ENCODE measurements at regions not wholly inside any gene's neighbourhood (a gene's known extent, or its start where the extent isn't known, plus 50 kb on each side); places are given as distances from the start of the nearest gene placed in this dataset.

DNA sequence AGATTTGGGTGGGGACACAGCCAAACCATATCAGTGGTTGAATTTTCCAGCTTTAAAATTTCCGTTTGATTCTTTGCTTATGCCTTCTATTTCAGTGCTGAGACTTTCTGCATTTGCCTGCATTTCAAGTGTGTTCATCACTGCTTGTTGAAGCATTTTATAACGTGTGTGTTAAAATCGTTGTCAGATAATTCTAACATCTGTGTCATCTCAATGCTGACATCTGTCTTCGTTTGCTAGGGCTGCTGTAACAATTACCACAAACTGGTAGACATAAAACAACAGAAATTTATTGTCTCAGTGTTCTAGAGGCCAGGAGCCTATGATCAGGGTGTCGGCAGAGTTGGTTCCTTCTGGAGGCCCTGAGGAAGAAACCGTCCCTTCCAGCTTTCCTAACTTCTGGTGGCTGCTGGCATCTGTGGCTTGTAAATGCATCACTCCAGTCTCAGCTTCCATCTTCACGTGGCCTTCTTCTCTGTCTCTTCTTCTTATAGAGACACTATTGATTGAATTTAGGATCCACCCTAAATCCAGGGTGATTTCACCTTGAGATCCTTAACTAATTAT is 71.1 kb upstream of the SDK1 start:
- H3K9me2 ChIP-seq (replicated peaks; ENCODE audit: insufficient read depth, low read length) = no peaks in the 10 kb centered on the region
- H4K20me1 ChIP-seq (ENCODE audit: insufficient read depth, low read length) = no peaks in the 10 kb centered on the region
- no peak for DNase-seq
- no peak overlapping the region for H3K4me3 ChIP-seq (ENCODE audit: low read length)
- no peaks in the 10 kb centered on the region for H3K79me2 ChIP-seq (ENCODE audit: low read length)
- no peaks in the 10 kb centered on the region for H3K9me3 ChIP-seq (replicated peaks; ENCODE audit: insufficient read depth, low read length)
- H3K4me2 ChIP-seq (ENCODE audit: low read depth, low read length) = no peak overlapping the region
- no peak overlapping the region for H3K9ac ChIP-seq (ENCODE audit: low read length)
- H3K27me3 ChIP-seq (replicated peaks; ENCODE audit: insufficient read depth, low read length) = no peaks in the 10 kb centered on the region
- no peaks in the 10 kb centered on the region for H3F3A ChIP-seq (ENCODE audit: insufficient read depth, low read length)
- no peak overlapping the region for H2AFZ ChIP-seq (ENCODE audit: low read length)
- H3K4me1 ChIP-seq (ENCODE audit: low read length) = no peaks in the 10 kb centered on the region
- H3K27ac ChIP-seq (ENCODE audit: low read length) = no peak overlapping the region
- H3K36me3 ChIP-seq (replicated peaks; ENCODE audit: insufficient read depth, low read length) = no peaks in the 10 kb centered on the region
- TF ChIP-seq EZH2 (optimal IDR thresholded peaks at IDR 0.05; ENCODE audit: low read depth, low read length) (no peak), EZH2phosphoT487 (IDR thresholded peaks at IDR 0.05; ENCODE audit: low read length) (no peak)
- TF ChIP-seq, protein P1, sequence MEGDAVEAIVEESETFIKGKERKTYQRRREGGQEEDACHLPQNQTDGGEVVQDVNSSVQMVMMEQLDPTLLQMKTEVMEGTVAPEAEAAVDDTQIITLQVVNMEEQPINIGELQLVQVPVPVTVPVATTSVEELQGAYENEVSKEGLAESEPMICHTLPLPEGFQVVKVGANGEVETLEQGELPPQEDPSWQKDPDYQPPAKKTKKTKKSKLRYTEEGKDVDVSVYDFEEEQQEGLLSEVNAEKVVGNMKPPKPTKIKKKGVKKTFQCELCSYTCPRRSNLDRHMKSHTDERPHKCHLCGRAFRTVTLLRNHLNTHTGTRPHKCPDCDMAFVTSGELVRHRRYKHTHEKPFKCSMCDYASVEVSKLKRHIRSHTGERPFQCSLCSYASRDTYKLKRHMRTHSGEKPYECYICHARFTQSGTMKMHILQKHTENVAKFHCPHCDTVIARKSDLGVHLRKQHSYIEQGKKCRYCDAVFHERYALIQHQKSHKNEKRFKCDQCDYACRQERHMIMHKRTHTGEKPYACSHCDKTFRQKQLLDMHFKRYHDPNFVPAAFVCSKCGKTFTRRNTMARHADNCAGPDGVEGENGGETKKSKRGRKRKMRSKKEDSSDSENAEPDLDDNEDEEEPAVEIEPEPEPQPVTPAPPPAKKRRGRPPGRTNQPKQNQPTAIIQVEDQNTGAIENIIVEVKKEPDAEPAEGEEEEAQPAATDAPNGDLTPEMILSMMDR (IDR thresholded peaks at IDR 0.05; ENCODE audit: low read length) = no peak

DNA sequence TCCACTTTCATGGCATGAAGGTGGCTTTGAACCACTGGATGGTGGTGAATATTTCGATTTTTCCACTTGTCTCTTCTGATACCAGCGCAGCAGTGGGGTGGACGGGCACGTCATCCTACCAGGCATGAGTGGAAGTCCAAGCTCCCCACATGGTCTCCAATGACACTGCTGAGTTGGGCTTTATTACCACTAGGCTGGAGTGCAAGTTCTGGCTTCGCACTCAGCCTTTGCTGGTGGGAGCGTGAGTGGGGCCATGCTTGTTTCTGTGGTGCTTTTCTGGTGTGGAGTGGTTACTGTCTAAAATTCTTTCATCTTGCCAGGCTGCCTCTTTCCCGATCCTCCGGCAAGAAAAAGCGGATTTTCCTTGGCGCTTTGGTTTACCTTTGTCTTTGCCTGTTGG is 70.1 kb upstream of the SDK1 start:
- no peaks in the 10 kb centered on the region for H3F3A ChIP-seq (ENCODE audit: insufficient read depth, low read length)
- H3K79me2 ChIP-seq (ENCODE audit: low read length) = no peaks in the 10 kb centered on the region
- no peak overlapping the region for H3K27ac ChIP-seq (ENCODE audit: low read length)
- H3K9ac ChIP-seq (ENCODE audit: low read length) = no peak overlapping the region
- H3K9me2 ChIP-seq (replicated peaks; ENCODE audit: insufficient read depth, low read length) = no peaks in the 10 kb centered on the region
- no peak overlapping the region for H3K4me2 ChIP-seq (ENCODE audit: low read depth, low read length)
- no peaks in the 10 kb centered on the region for H3K27me3 ChIP-seq (replicated peaks; ENCODE audit: insufficient read depth, low read length)
- H3K4me3 ChIP-seq (ENCODE audit: low read length) = no peak overlapping the region
- DNase-seq = no peak
- TF ChIP-seq EZH2 (optimal IDR thresholded peaks at IDR 0.05; ENCODE audit: low read depth, low read length) = no peak
- H3K9me3 ChIP-seq (replicated peaks; ENCODE audit: insufficient read depth, low read length) = no peaks in the 10 kb centered on the region
- no peaks in the 10 kb centered on the region for H4K20me1 ChIP-seq (ENCODE audit: insufficient read depth, low read length)
- no peaks in the 10 kb centered on the region for H3K36me3 ChIP-seq (replicated peaks; ENCODE audit: insufficient read depth, low read length)
- H2AFZ ChIP-seq (ENCODE audit: low read length) = no peak overlapping the region
- no peaks in the 10 kb centered on the region for H3K4me1 ChIP-seq (ENCODE audit: low read length)

DNA sequence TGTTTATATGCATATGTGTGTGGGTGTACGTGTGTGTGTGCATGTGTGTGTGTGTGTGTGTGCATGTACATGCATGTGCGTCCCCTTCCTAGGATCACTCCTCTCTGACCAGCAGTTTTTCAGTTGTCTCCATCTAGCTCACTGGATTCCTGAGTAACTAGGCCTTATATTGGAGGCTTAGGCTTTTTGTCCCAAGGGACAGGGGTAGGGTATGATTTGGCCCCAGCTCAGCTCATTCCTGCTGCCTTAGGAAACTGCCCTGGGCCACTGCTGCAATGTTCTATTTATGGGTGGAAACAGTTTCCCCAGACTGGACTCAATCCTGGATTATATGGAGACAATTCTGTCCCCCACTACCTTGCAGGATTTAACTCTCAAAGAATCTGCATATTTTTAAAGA is 68.8 kb upstream of the SDK1 start:
- Histone ChIP-seq H3K36me3 (replicated peaks; ENCODE audit: insufficient read depth, low read length) (no peaks in the 10 kb centered on the region), H3K9me2 (replicated peaks; ENCODE audit: insufficient read depth, low read length) (no peaks in the 10 kb centered on the region), H3K4me2 (ENCODE audit: low read depth, low read length) (no peak overlapping the region), H4K20me1 (ENCODE audit: insufficient read depth, low read length) (no peaks in the 10 kb centered on the region), H3K27ac (ENCODE audit: low read length) (no peak overlapping the region), H3K9me3 (replicated peaks; ENCODE audit: insufficient read depth, low read length) (no peaks in the 10 kb centered on the region), H3K79me2 (ENCODE audit: low read length) (no peaks in the 10 kb centered on the region), H3K4me1 (ENCODE audit: low read length) (no peaks in the 10 kb centered on the region), H3K4me3 (ENCODE audit: low read length) (no peak overlapping the region), H3K27me3 (replicated peaks; ENCODE audit: insufficient read depth, low read length) (no peaks in the 10 kb centered on the region), H3F3A (ENCODE audit: insufficient read depth, low read length) (no peaks in the 10 kb centered on the region), H2AFZ (ENCODE audit: low read length) (no peak overlapping the region), H3K9ac (ENCODE audit: low read length) (no peak overlapping the region)
- TF ChIP-seq, protein P1 (IDR thresholded peaks at IDR 0.05; ENCODE audit: low read length) = no peak
- no peak for TF ChIP-seq EZH2phosphoT487 (IDR thresholded peaks at IDR 0.05; ENCODE audit: low read length)
- no peak for TF ChIP-seq EZH2 (optimal IDR thresholded peaks at IDR 0.05; ENCODE audit: low read depth, low read length)
- DNase-seq = no peak

DNA sequence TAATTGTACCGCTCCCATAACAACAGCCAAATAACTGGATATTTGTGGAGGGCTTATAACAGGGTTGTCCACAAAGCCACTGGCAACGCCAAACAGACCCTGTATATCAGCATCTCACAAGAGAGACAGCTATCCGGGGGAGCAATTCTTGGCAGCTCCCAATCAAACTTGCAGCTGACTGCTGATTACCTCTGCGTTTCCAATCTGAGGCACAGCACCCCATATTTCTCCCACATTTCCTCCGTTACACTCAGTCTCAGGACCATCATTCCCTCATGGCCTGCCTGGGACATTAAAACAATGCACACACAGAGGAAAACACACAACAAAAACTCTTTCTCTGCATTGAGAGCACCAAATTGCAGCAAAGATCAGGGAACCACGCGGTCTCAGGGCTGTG is 67.8 kb upstream of the SDK1 start:
- no peak for TF ChIP-seq EZH2phosphoT487 (IDR thresholded peaks at IDR 0.05; ENCODE audit: low read length)
- TF ChIP-seq, protein P1 (IDR thresholded peaks at IDR 0.05; ENCODE audit: low read length) = no peak
- no peak for TF ChIP-seq EZH2 (optimal IDR thresholded peaks at IDR 0.05; ENCODE audit: low read depth, low read length)
- H3K27ac ChIP-seq (ENCODE audit: low read length) = no peak overlapping the region
- H2AFZ ChIP-seq (ENCODE audit: low read length) = no peak overlapping the region

More for the DNA sequence above, 67.8 kb upstream of the SDK1 start:
- Histone ChIP-seq H3K4me2 (ENCODE audit: low read depth, low read length) (no peak overlapping the region), H3K9me2 (replicated peaks; ENCODE audit: insufficient read depth, low read length) (no peaks in the 10 kb centered on the region), H3F3A (ENCODE audit: insufficient read depth, low read length) (no peaks in the 10 kb centered on the region), H3K9ac (ENCODE audit: low read length) (no peak overlapping the region), H3K4me1 (ENCODE audit: low read length) (no peaks in the 10 kb centered on the region), H3K79me2 (ENCODE audit: low read length) (no peaks in the 10 kb centered on the region), H4K20me1 (ENCODE audit: insufficient read depth, low read length) (no peaks in the 10 kb centered on the region), H3K9me3 (replicated peaks; ENCODE audit: insufficient read depth, low read length) (no peaks in the 10 kb centered on the region), H3K36me3 (replicated peaks; ENCODE audit: insufficient read depth, low read length) (no peaks in the 10 kb centered on the region), H3K27me3 (replicated peaks; ENCODE audit: insufficient read depth, low read length) (no peaks in the 10 kb centered on the region), H3K4me3 (ENCODE audit: low read length) (no peak overlapping the region)
- no peak for DNase-seq

All from MM.1S (cell line).